GM12875 (cell line): ENCODE measurements at regions not wholly inside any gene's neighbourhood (a gene's known extent, or its start where the extent isn't known, plus 50 kb on each side); places are given as distances from the start of the nearest gene placed in this dataset.
"Not testable (repeated sequence)": the region's sequence is repeated elsewhere in the genome, so short reads cannot be mapped to it uniquely, and the experiment has no call there.

ENCODE experiments used
- H3K4me3 ChIP-seq: one replicate; pipeline ENCODE4 v1.5.1; 2011; ENCODE audit warnings: low read depth, low read length, control low read depth
- CTCF ChIP-seq: IDR thresholded peaks from 2 replicates; pipeline ENCODE4 v1.5.1; 2011; ENCODE audit warnings: low read depth, mild to moderate bottlenecking, control low read depth, inconsistent platforms, low read length, moderate library complexity, borderline replicate concordance; ENCODE audit not compliant: insufficient read depth

DNA sequence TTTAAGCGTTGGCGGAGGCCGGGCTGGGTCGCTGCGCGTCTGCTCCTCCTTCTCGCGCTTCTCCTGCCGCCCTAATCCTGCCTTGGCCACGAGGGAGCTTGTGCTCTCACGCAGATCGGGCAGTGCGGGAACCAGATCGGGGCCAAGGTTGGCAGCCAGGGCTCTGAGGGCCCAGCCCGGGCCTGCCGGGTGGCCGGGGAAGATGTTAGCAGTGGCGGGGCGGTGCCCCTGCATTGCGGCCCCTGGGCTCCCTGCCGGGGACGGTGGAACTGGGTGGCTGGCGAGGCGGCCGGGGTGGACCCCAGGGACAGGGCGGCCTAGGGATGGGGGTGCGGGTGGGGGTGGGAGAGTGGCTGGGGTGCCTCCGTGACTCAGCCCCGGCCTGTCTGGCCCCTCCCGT, 297.4 kb downstream of the CACNA1B start:
- H3K4me3 ChIP-seq: not testable (repeated sequence)

- not testable (repeated sequence) for H3K4me3 ChIP-seq
Measured at GRCh38 chr9:138175354-138175753, 297.8 kb downstream of the CACNA1B start.

GRCh38 chr9:138177091-138177490, 299.5 kb downstream of the CACNA1B start:
- H3K4me3 ChIP-seq: not testable (repeated sequence)

DNA sequence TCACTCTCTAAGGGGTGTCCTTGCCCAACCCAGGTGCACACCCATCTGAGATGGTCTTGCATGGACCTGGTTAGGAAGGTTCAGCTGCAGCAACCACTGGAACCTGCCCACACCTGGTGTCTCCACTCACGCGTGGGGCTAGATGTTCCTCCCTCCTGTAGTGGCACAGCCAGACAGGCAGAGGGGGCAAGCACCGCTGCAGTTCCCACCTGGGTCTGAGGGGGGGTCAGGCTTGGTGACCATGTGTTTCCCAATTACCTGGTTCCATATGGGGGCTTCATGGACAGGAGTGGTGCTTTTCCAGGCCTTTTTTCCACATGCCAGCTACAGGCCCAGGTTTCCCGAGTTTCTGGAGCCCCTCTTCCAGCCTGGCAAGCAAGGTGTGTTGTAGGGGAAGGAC, 301.4 kb downstream of the CACNA1B start:
- TF ChIP-seq CTCF: 0 out of 2 replicates have a peak, but pooled peaks have one; percentile 7
- H3K4me3 ChIP-seq: not testable (repeated sequence)

- H3K4me3 ChIP-seq: not testable (repeated sequence)
Measured at GRCh38 chr9:138179671-138180070, 302.1 kb downstream of the CACNA1B start.

GRCh38 chr9:138181963-138182362, 304.4 kb downstream of the CACNA1B start:
- not testable (repeated sequence) for H3K4me3 ChIP-seq

GRCh38 chr9:138197156-138197555, 319.6 kb downstream of the CACNA1B start:
- H3K4me3 ChIP-seq: not testable (repeated sequence)

- not testable (repeated sequence) for H3K4me3 ChIP-seq
Measured at GRCh38 chr9:138198963-138199362, 321.4 kb downstream of the CACNA1B start.

DNA sequence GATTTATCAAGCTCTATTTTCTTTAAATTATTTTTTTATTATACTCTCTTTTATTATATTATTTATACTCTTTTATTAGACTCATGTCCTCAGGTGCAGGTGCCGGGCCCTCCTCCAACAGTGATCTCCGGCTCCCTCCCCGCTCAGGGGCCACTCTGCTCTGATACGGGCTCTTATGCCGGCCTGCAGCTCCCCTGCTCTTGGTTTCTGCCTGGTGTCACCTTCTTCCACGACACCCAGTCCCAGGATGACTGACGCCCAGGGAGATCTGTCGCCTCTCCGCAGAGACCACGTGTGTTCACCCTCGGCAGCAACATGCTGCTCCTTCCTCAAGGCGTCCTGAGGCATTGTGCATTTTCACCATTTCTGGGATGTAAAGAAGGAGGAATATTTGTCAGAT, 322.3 kb downstream of the CACNA1B start:
- H3K4me3 ChIP-seq: not testable (repeated sequence)

GRCh38 chr9:138200481-138201142, 323.0 kb downstream of the CACNA1B start:
- H3K4me3 ChIP-seq: not testable (repeated sequence)

- not testable (repeated sequence) for H3K4me3 ChIP-seq
Measured at GRCh38 chr9:138201167-138201889, 323.7 kb downstream of the CACNA1B start.

GRCh38 chr9:138202043-138202442, 324.5 kb downstream of the CACNA1B start:
- not testable (repeated sequence) for H3K4me3 ChIP-seq

GRCh38 chr9:138203304-138203703, 325.7 kb downstream of the CACNA1B start:
- H3K4me3 ChIP-seq: not testable (repeated sequence)

DNA sequence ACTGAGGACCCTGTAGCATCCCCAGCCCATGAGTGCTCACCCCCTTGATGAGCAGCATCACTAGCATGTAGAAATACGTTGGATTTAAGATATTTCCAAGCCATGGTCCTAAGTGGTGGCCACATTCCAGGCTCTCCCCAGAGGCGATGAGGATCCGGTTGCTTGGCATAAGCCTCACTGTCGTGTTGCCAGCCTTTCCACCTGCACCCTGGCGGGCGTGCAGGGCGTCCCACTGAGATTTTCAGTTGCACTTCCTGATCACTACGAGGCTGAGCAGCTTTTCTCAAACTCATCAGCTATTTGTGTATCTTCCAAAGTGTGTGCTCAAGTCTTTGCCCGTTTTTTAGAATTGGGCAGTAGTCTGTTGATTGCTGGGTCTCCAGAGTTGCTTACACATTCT, 326.3 kb downstream of the CACNA1B start:
- H3K4me3 ChIP-seq: not testable (repeated sequence)

- H3K4me3 ChIP-seq: not testable (repeated sequence)
Measured at GRCh38 chr9:138206108-138206507, 328.5 kb downstream of the CACNA1B start.

DNA sequence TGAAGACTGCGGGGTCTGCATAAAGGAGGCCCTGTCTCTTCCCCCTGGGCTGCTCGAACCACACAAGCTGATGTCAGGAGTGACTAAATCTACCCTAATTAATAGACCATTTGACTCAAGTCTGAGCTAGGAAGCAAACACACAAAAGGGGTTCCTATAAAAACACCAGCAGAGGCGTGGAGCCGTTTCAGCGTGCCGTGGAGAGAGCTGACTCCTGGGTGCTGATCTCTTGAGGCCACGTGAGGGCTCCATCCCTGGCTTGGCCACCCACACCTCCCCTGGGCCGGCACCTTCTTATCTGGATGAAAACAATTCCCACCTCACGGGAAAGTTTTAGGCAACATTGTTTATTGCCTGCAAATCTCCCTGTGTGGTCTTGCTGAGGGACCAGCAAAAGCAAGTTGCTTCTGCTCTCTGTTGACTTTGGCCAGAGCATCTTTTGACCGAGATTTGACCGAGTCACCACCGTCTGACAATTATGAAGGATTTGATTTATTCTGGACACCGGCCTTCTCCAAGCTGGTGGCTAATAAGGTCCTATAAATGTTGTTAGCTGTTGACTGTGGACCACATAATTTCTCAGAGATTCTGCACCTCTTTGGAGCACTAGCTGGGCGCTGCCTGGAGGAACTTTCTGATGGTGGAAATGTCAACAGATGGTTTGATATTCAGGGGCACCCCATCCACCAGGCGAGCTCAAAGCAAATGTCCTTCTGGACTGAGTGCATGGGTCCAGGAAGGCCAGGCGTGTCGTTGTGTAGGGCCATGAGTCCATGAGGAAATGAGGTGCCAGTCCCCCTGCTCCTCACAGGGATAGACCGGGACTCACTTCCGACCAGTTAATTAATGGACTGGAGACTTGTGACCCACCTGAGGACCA, 330.0 kb downstream of the CACNA1B start:
- not testable (repeated sequence) for H3K4me3 ChIP-seq

DNA sequence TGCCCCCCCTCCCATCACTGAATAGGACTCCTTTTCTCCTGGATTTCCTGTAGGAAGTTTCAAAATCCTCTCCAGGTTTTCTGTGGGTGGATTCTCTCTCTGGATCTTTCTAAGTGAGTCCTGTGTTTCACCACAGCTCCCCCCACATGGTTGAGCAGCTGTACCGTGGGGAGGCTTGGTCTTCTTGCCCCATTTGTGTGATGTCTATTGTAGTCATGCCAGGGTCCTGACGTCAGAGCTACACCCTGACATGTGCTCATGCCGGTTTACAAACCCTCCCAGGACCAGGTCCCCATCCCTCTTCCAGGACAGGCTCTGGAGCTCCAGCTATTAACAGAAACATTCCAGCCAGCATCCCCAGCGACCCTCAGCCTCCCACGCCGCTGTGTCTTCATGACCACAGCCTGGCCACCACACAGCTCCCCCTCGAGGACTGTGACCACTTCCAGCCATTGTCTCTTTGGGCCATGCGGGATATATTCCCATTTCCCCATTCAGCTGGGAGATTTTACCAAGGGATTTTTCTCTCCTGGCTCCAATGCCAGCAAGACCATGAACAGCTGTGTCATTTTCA, 331.6 kb downstream of the CACNA1B start:
- not testable (repeated sequence) for H3K4me3 ChIP-seq

GRCh38 chr9:138210388-138210986, 332.9 kb downstream of the CACNA1B start:
- not testable (repeated sequence) for H3K4me3 ChIP-seq

DNA sequence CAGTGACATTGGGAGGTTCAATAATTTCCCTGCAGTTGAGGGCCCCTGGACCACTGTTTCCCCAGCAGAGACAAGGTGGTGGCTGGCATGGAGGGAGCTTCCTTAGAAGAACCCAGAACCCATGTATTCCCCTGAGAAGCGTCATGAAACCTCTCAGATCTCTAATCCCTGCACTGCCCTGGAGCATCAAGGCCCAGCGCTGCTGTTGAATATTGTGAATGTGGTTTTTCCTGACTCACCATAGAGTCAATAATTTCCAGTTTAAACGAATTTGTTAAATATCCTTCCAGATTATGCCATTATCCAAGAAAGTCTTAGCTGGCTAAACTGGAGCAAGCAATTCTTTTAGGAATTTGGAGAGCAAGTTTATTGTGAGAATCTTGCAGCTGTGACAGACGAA, 333.5 kb downstream of the CACNA1B start:
- not testable (repeated sequence) for H3K4me3 ChIP-seq
